Fibroblast of skin of right biceps (primary cell): ENCODE measurements at regions not wholly inside any gene's neighbourhood (a gene's known extent, or its start where the extent isn't known, plus 50 kb on each side); places are given as distances from the start of the nearest gene placed in this dataset.
"Not testable (repeated sequence)": the region's sequence is repeated elsewhere in the genome, so short reads cannot be mapped to it uniquely, and the experiment has no call there.

Source experiments
- DNase-seq: peaks from one replicate; pipeline ENCODE4 v3.0.0-alpha.2; 2013

- no peak for DNase-seq
Observed at GRCh38 chr2:41187376-41188122, 735.7 kb upstream of the SLC8A1 start.

- DNase-seq: peak; percentile 75
Observed at GRCh38 chr2:41194230-41194629, 742.3 kb upstream of the SLC8A1 start.

GRCh38 chr2:41197781-41198180 is 745.9 kb upstream of the SLC8A1 start:
- no peak for DNase-seq

GRCh38 chr2:41199334-41199733 is 747.4 kb upstream of the SLC8A1 start:
- DNase-seq: no peak

GRCh38 chr2:41204315-41204714 is 752.4 kb upstream of the SLC8A1 start:
- no peak for DNase-seq

- no peak for DNase-seq
Observed at GRCh38 chr2:41206004-41206403, 754.1 kb upstream of the SLC8A1 start.

- DNase-seq: no peak
Observed at GRCh38 chr2:41207578-41207977, 755.7 kb upstream of the SLC8A1 start.

- not testable (repeated sequence) for DNase-seq
Observed at GRCh38 chr2:41210030-41210429, 758.1 kb upstream of the SLC8A1 start.

GRCh38 chr2:41216978-41217377 is 765.1 kb upstream of the SLC8A1 start:
- DNase-seq: no peak

GRCh38 chr2:41222593-41222992 is 770.7 kb upstream of the SLC8A1 start:
- no peak for DNase-seq

- DNase-seq: no peak
Observed at GRCh38 chr2:41234093-41234492, 782.2 kb upstream of the SLC8A1 start.

GRCh38 chr2:41241325-41242000 is 789.6 kb upstream of the SLC8A1 start:
- no peak for DNase-seq

GRCh38 chr2:41242001-41242331 is 790.1 kb upstream of the SLC8A1 start:
- DNase-seq: no peak

- no peak for DNase-seq
Observed at GRCh38 chr2:41267929-41268659, 779.7 kb upstream of the PKDCC start.

GRCh38 chr2:41283079-41283775 is 764.6 kb upstream of the PKDCC start:
- DNase-seq: peak; percentile 61

GRCh38 chr2:41293491-41293890 is 754.3 kb upstream of the PKDCC start:
- DNase-seq: no peak

- DNase-seq: peak; percentile 30
Observed at GRCh38 chr2:41294331-41294730, 753.5 kb upstream of the PKDCC start.

- DNase-seq: no peak
Observed at GRCh38 chr2:41313082-41313481, 734.7 kb upstream of the PKDCC start.

- DNase-seq: no peak
Observed at GRCh38 chr2:41314511-41315070, 733.2 kb upstream of the PKDCC start.

- no peak for DNase-seq
Observed at GRCh38 chr2:41319437-41319836, 728.4 kb upstream of the PKDCC start.

GRCh38 chr2:41320491-41320890 is 727.3 kb upstream of the PKDCC start:
- DNase-seq: no peak

GRCh38 chr2:41321351-41321750 is 726.5 kb upstream of the PKDCC start:
- peak; percentile 18 for DNase-seq

- no peak for DNase-seq
Observed at GRCh38 chr2:41326851-41327250, 721.0 kb upstream of the PKDCC start.
